Upper lobe of right lung (tissue), 1 donor: ENCODE measurements at regions not wholly inside any gene's neighbourhood (a gene's known extent, or its start where the extent isn't known, plus 50 kb on each side); places are given as distances from the start of the nearest gene placed in this dataset.

Experiments
- ATAC-seq: fragments of 200-7000 bp; cut with Tn5 transposase; one replicate; pipeline ENCODE4 v1.9.1; 2020; ENCODE audit warnings: mild to moderate bottlenecking, moderate library complexity
- DNase-seq: peaks from one replicate; pipeline ENCODE4 v3.0.0-alpha.2; 2020
- H3K27ac ChIP-seq: fragments of 200-600 bp; one replicate; pipeline ENCODE4 v1.8.0; 2022
- H3K27me3 ChIP-seq: fragments of 200-600 bp; one replicate; pipeline ENCODE4 v1.8.0; 2022; ENCODE audit warnings: mild to moderate bottlenecking
- H3K36me3 ChIP-seq: fragments of 200-600 bp; one replicate; pipeline ENCODE4 v1.8.0; 2022
- H3K4me1 ChIP-seq: fragments of 200-600 bp; one replicate; pipeline ENCODE4 v1.8.0; 2022
- H3K4me3 ChIP-seq: fragments of 200-600 bp; one replicate; pipeline ENCODE4 v1.8.0; 2022; ENCODE audit warnings: mild to moderate bottlenecking
- H3K9me3 ChIP-seq: fragments of 200-600 bp; one replicate; pipeline ENCODE4 v1.8.0; 2022
- intact Hi-C: fragments of 100-400 bp; cut with DNase I; formaldehyde crosslinking; loops from one replicate; pipeline ENCODE4 v1.11.0; 2022
- TF ChIP-seq, protein P1 (sequence below): fragments of 200-600 bp; IDR thresholded peaks from one replicate; pipeline ENCODE4 v1.8.0; 2022; ENCODE audit warnings: antibody characterized with exemption
- donor health status: DM: no; HTN: yes; CAD: no; lungs with severe emphysema.

DNA sequence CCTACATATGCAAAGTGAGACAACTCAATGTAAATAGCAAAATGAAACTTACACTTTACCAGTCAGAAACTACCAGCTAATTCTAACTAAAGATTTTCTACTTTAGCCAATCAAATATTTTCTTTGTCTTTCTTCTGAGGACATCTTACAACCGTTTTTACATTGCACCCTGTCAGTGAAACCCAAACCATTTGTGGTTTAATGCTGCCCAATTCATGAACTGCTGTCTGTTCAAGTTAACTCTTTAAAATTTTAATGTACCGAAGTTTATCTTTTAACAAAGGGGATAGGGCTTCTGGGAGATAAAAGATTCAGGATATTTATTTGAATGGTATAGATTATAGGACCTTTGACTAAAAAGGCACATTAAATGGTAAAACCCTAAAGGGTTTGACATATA, 121.3 kb upstream of the HDDC2 start:
- no peak for DNase-seq

DNA sequence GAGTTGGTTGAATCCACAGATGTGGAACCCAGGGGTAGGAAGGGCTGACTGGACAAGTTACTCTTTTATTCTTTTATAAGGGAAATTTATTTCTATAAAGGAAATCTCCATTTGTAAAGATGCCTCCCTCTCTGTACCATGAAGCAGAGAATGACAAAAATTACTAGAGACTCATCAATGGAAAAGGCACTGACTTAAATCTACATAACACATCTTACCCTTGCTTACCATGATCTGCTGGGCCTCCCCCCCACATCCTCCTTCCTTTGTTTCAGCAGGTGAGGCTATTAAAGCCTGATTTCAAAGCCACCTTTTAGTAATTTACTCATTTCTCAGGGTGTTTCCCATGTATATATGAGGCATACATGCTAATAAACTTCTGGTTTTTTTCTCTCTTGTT, 130.2 kb upstream of the HDDC2 start:
- H3K27ac ChIP-seq, result no peak overlapping the region
- intact Hi-C loops, result no loop called here
- H3K27me3 ChIP-seq, result no peaks in the 10 kb centered on the region
- no peaks in the 10 kb centered on the region for H3K36me3 ChIP-seq
- no peaks in the 10 kb centered on the region for H3K9me3 ChIP-seq
- no peak overlapping the region for H3K4me3 ChIP-seq
- DNase-seq (no peak), ATAC-seq (no peak)
- H3K4me1 ChIP-seq, result no peaks in the 10 kb centered on the region
- TF ChIP-seq, protein P1, sequence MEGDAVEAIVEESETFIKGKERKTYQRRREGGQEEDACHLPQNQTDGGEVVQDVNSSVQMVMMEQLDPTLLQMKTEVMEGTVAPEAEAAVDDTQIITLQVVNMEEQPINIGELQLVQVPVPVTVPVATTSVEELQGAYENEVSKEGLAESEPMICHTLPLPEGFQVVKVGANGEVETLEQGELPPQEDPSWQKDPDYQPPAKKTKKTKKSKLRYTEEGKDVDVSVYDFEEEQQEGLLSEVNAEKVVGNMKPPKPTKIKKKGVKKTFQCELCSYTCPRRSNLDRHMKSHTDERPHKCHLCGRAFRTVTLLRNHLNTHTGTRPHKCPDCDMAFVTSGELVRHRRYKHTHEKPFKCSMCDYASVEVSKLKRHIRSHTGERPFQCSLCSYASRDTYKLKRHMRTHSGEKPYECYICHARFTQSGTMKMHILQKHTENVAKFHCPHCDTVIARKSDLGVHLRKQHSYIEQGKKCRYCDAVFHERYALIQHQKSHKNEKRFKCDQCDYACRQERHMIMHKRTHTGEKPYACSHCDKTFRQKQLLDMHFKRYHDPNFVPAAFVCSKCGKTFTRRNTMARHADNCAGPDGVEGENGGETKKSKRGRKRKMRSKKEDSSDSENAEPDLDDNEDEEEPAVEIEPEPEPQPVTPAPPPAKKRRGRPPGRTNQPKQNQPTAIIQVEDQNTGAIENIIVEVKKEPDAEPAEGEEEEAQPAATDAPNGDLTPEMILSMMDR, result no peak

More for the DNA sequence above, 121.3 kb upstream of the HDDC2 start:
- H3K4me1 ChIP-seq, result no peaks in the 10 kb centered on the region
- no peaks in the 10 kb centered on the region for H3K27me3 ChIP-seq
- no peaks in the 10 kb centered on the region for H3K9me3 ChIP-seq
- TF ChIP-seq, protein P1, result no peak
- intact Hi-C loops, result no loop called here
- H3K36me3 ChIP-seq, result no peaks in the 10 kb centered on the region
- H3K27ac ChIP-seq, result no peak overlapping the region
- no peak for ATAC-seq
- H3K4me3 ChIP-seq, result no peak overlapping the region

DNA sequence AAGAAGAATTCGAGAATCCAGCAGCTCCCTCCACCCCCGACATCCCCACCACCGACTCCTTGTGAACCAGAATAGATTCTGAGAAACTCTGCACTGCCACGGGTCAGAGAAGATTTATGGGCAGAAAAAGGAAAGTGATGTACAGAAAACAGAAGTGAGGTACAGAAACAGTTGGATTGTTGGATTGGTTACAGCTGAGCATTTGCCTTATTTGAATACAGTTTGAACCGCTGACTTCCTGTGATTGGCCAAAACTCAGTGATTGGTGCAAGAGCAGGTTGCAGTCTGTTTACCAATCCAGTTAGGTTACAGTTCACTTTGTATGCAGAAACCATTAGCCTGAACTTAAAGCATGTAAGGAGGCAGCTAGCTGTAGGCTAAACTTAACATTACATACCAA, 131.2 kb upstream of the HDDC2 start:
- no peaks in the 10 kb centered on the region for H3K4me1 ChIP-seq
- no peaks in the 10 kb centered on the region for H3K36me3 ChIP-seq
- H3K4me3 ChIP-seq, result no peak overlapping the region
- ATAC-seq (no peak), DNase-seq (no peak)
- no peaks in the 10 kb centered on the region for H3K27me3 ChIP-seq
- TF ChIP-seq, protein P1, result no peak
- no peaks in the 10 kb centered on the region for H3K9me3 ChIP-seq
- no peak overlapping the region for H3K27ac ChIP-seq
- intact Hi-C loops, result no loop called here

DNA sequence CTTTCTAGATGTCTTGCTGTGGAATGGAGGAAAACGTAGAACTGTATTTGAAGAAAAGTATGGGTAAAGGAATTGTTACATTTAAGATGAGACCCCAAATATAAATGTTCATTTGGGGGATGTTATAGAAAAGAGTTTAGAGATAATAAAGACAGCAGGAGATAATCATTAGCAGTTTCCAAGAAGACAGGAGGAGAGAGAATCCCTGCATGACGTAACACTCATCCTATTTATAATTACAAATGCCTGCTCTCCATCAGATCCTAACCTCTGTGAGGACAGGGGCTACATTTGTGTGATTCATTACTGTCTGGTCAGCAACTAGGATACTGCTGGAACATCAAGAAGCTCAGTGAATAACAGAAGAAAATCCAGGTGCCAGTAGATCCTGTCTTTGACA, 133.0 kb upstream of the HDDC2 start:
- H3K27me3 ChIP-seq, result no peaks in the 10 kb centered on the region
- H3K9me3 ChIP-seq, result no peaks in the 10 kb centered on the region
- TF ChIP-seq, protein P1, result no peak
- H3K36me3 ChIP-seq, result no peaks in the 10 kb centered on the region
- intact Hi-C loops, result no loop called here
- H3K4me3 ChIP-seq, result no peak overlapping the region
- DNase-seq (no peak), ATAC-seq (no peak)
- H3K27ac ChIP-seq, result no peak overlapping the region
- no peaks in the 10 kb centered on the region for H3K4me1 ChIP-seq

DNA sequence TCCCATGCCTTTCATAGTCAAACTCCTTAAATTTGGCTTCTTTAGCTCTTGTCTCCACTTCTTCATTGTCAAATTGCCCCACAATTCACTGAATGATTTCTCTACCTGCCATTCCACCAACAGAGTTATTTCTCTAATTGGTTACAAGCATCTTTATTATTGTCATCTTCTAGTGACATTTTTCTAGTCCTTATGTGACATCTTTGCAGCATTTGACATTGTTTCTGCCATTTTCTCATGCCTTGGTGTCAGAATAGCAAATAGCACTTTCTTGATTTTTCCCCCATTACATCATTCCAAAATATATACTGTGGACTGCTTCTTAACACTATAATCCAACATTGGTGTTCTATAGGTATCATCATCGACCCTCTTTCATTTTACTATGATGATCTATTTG, 137.7 kb upstream of the HDDC2 start:
- H3K9me3 ChIP-seq, result no peaks in the 10 kb centered on the region
- TF ChIP-seq, protein P1, result no peak
- H3K27ac ChIP-seq, result no peak overlapping the region
- H3K36me3 ChIP-seq, result no peaks in the 10 kb centered on the region
- DNase-seq (no peak), ATAC-seq (no peak)
- no peaks in the 10 kb centered on the region for H3K27me3 ChIP-seq
- H3K4me3 ChIP-seq, result no peak overlapping the region
- no peaks in the 10 kb centered on the region for H3K4me1 ChIP-seq
- intact Hi-C loops, result no loop called here
